Naive thymus-derived CD8-positive, alpha-beta T cell (primary cell): ENCODE measurements at regions not wholly inside any gene's neighbourhood (a gene's known extent, or its start where the extent isn't known, plus 50 kb on each side); places are given as distances from the start of the nearest gene placed in this dataset.

ENCODE experiments used
- ATAC-seq, 2 donors: fragments of 150-1000 bp; cut with Tn5 transposase in 1 of 2; sonication (Bioruptor Pico), chemical (Tn5 transposase) in 1 of 2; 1 replicate in 1 of 2; 2 replicates in 1 of 2; pipeline ENCODE4 v1.10.0; 2021; ENCODE audit warnings: mild to moderate bottlenecking in 2 of 2, moderate library complexity in 2 of 2
- POLR2A ChIA-PET: fragments of 350-600 bp; sonication (Branson Sonifier 250); formaldehyde crosslinking; loops from one replicate; lab custom pipeline; 2021; ENCODE audit warnings: antibody characterized with exemption; lab: Charles Lee
- DNase-seq, 10 donors: peaks; one replicate each; pipeline versions ENCODE4 v3.0.0 to v3.0.0-alpha.2; 2020 to 2022
- H3K27ac Mint-ChIP-seq, 10 donors: one replicate each; pipeline ENCODE4 v1.8.0; 2020 to 2022; ENCODE audit warnings: mild to moderate bottlenecking in 10 of 10, mixed read lengths in 10 of 10, moderate library complexity in 4 of 10, inconsistent platforms in 1 of 10
- H3K27me3 Mint-ChIP-seq, 5 donors: one replicate each; pipeline ENCODE4 v1.8.0; 2021 to 2022; ENCODE audit warnings: mixed read lengths in 5 of 5
- H3K36me3 Mint-ChIP-seq, 3 donors: one replicate each; pipeline ENCODE4 v1.8.0; 2020 to 2022; ENCODE audit warnings: mixed read lengths in 3 of 3, mild to moderate bottlenecking in 2 of 3, inconsistent platforms in 1 of 3
- H3K4me1 Mint-ChIP-seq, 4 donors: one replicate each; pipeline ENCODE4 v1.8.0; 2021 to 2022; ENCODE audit warnings: mixed read lengths in 4 of 4
- H3K4me3 Mint-ChIP-seq, 10 donors: one replicate each; pipeline ENCODE4 v1.8.0; 2020 to 2022; ENCODE audit warnings: mild to moderate bottlenecking in 10 of 10, mixed read lengths in 10 of 10, moderate library complexity in 6 of 10, inconsistent platforms in 1 of 10
- H3K9me3 Mint-ChIP-seq, 9 donors: one replicate each; pipeline ENCODE4 v1.8.0; 2020 to 2022; ENCODE audit warnings: mixed read lengths in 9 of 9, mild to moderate bottlenecking in 3 of 9, inconsistent platforms in 1 of 9, moderate library complexity in 1 of 9

GRCh38 chr4:130646886-130647285 is 1550.9 kb downstream of the C4orf33 start:
- Mint-ChIP-seq H3K27me3 (no peaks in the 10 kb centered on the region), H3K9me3 (peaks cover 0 to 19% (median 5%) of the 10 kb centered on the region in 9 donors), H3K27ac (no peak overlapping the region), H3K4me3 (no peak overlapping the region), H3K4me1 (no peaks in the 10 kb centered on the region), H3K36me3 (no peaks in the 10 kb centered on the region)
- POLR2A ChIA-PET, result no interaction called here
- no peak for ATAC-seq
- no peak for DNase-seq

- H3K9me3 Mint-ChIP-seq, result peaks cover 2 to 36% (median 12%) of the 10 kb centered on the region in 9 donors
- DNase-seq, result no peak
- POLR2A ChIA-PET, result no interaction called here
- no peak overlapping the region for H3K4me3 Mint-ChIP-seq
- H3K27ac Mint-ChIP-seq, result no peak overlapping the region
- H3K36me3 Mint-ChIP-seq, result no peaks in the 10 kb centered on the region
- H3K4me1 Mint-ChIP-seq, result no peaks in the 10 kb centered on the region
- ATAC-seq, result no peak
- H3K27me3 Mint-ChIP-seq, result no peaks in the 10 kb centered on the region
These were observed 1552.6 kb downstream of the C4orf33 start for GRCh38 chr4:130648570-130648969.

- Mint-ChIP-seq H3K4me3 (no peak overlapping the region), H3K4me1 (no peaks in the 10 kb centered on the region), H3K27ac (no peak overlapping the region), H3K36me3 (no peaks in the 10 kb centered on the region), H3K27me3 (no peaks in the 10 kb centered on the region), H3K9me3 (peaks cover 5 to 57% (median 17%) of the 10 kb centered on the region in 9 donors)
- ATAC-seq (no peak), DNase-seq (no peak)
- POLR2A ChIA-PET, result no interaction called here
These were observed 1557.9 kb downstream of the C4orf33 start for GRCh38 chr4:130653842-130654241.

DNA sequence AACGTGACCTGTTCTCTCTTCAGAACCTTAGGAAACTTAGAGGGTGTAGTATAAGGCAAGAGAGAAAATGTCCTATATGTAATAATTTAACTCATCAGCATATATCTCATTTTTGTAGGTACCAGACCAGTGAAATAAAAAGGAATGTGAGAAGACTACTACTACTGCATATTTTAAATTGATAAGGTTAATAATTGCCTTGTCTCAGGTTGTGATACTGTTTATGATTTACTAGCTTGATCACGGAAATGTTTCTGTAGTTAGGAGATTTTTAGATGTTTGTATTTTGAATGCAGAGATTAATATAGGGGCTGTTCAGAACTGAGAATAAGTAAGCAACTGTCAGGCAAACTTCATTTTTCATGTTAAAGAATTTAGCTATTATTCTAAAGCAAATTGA is 1563.4 kb downstream of the C4orf33 start:
- Mint-ChIP-seq H3K9me3 (peaks cover 1 to 28% (median 8%) of the 10 kb centered on the region in 9 donors), H3K4me1 (no peaks in the 10 kb centered on the region), H3K4me3 (no peak overlapping the region), H3K36me3 (no peaks in the 10 kb centered on the region), H3K27me3 (no peaks in the 10 kb centered on the region), H3K27ac (no peak overlapping the region)
- no peak for DNase-seq
- POLR2A ChIA-PET, result no interaction called here
- ATAC-seq, result no peak

- H3K4me1 Mint-ChIP-seq, result no peaks in the 10 kb centered on the region
- no peaks in the 10 kb centered on the region for H3K27me3 Mint-ChIP-seq
- DNase-seq (no peak), ATAC-seq (no peak)
- POLR2A ChIA-PET, result no interaction called here
- peaks cover 0 to 19% (median 4%) of the 10 kb centered on the region in 9 donors for H3K9me3 Mint-ChIP-seq
- H3K27ac Mint-ChIP-seq, result no peak overlapping the region
- no peak overlapping the region for H3K4me3 Mint-ChIP-seq
- no peaks in the 10 kb centered on the region for H3K36me3 Mint-ChIP-seq
These were observed 1572.9 kb downstream of the C4orf33 start for GRCh38 chr4:130668859-130669258.

DNA sequence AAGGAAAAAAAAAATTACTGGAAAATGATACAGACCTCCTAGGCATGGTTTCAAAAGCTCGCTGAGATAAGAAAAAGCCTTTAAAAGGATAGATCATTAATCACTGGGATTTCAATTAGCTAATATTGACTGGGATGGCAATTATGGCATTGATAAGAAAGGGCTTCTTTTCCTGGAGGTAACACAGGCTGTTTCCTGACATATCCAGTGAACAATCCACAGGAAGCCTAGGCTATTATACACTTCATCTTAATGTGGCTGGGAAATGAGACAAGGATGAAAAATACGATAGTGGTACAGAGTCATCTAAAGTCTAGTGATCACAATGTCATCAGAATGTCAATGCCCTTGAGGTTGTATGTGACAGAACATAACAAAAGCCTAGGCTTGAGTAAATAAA is 1579.3 kb downstream of the C4orf33 start:
- H3K27me3 Mint-ChIP-seq, result no peaks in the 10 kb centered on the region
- H3K9me3 Mint-ChIP-seq, result peaks cover 0 to 9% (median 0%) of the 10 kb centered on the region in 9 donors
- H3K4me1 Mint-ChIP-seq, result no peaks in the 10 kb centered on the region
- no peaks in the 10 kb centered on the region for H3K36me3 Mint-ChIP-seq
- DNase-seq, result no peak
- no peak overlapping the region for H3K27ac Mint-ChIP-seq
- no peak for ATAC-seq
- H3K4me3 Mint-ChIP-seq, result no peak overlapping the region
- POLR2A ChIA-PET, result no interaction called here

GRCh38 chr4:130689181-130689580 is 1593.2 kb downstream of the C4orf33 start:
- H3K4me3 Mint-ChIP-seq, result no peak overlapping the region
- no peak for ATAC-seq
- peaks cover 0 to 7% (median 2%) of the 10 kb centered on the region in 9 donors for H3K9me3 Mint-ChIP-seq
- no peak for DNase-seq
- no peaks in the 10 kb centered on the region for H3K36me3 Mint-ChIP-seq
- H3K4me1 Mint-ChIP-seq, result no peaks in the 10 kb centered on the region
- H3K27me3 Mint-ChIP-seq, result no peaks in the 10 kb centered on the region
- POLR2A ChIA-PET, result no interaction called here
- H3K27ac Mint-ChIP-seq, result no peak overlapping the region

DNA sequence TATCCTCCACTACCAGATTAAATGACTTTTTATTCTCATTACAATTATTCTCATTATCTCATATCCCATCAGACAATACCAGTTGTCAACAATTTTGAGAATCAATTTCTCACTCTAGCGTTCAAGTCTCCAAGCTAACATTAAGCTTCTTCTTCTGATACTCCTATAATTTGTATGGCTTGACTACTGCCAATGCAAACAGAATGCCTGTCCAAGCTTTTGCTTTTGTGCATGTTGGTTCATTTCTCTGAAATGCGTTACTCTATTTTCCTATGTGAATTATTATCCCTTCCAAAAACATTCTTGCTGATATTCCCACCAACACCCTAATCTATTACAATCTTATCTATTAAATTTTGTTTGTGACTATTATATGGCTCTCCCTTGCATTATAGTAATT is 1602.3 kb downstream of the C4orf33 start:
- Mint-ChIP-seq H3K36me3 (no peaks in the 10 kb centered on the region), H3K4me3 (no peak overlapping the region), H3K27me3 (no peaks in the 10 kb centered on the region), H3K27ac (no peak overlapping the region), H3K9me3 (peaks cover 0 to 18% (median 4%) of the 10 kb centered on the region in 9 donors), H3K4me1 (no peaks in the 10 kb centered on the region)
- DNase-seq, result no peak
- POLR2A ChIA-PET, result no interaction called here
- no peak for ATAC-seq

- no peaks in the 10 kb centered on the region for H3K27me3 Mint-ChIP-seq
- no peaks in the 10 kb centered on the region for H3K4me1 Mint-ChIP-seq
- POLR2A ChIA-PET, result no interaction called here
- H3K36me3 Mint-ChIP-seq, result no peaks in the 10 kb centered on the region
- no peak for ATAC-seq
- no peak overlapping the region for H3K27ac Mint-ChIP-seq
- DNase-seq, result no peak
- peaks cover 0 to 18% (median 4%) of the 10 kb centered on the region in 9 donors for H3K9me3 Mint-ChIP-seq
- H3K4me3 Mint-ChIP-seq, result no peak overlapping the region
These were observed 1603.1 kb downstream of the C4orf33 start for GRCh38 chr4:130699004-130699403.

GRCh38 chr4:130703211-130703935 is 1607.4 kb downstream of the C4orf33 start:
- Mint-ChIP-seq H3K4me3 (no peak overlapping the region), H3K4me1 (no peaks in the 10 kb centered on the region), H3K27me3 (peaks cover 0 to 5% (median 0%) of the 10 kb centered on the region in 5 donors), H3K36me3 (no peaks in the 10 kb centered on the region), H3K27ac (no peak overlapping the region), H3K9me3 (peaks cover 0 to 17% (median 5%) of the 10 kb centered on the region in 9 donors)
- DNase-seq, result no peak
- POLR2A ChIA-PET, result no interaction called here
- ATAC-seq, result no peak

GRCh38 chr4:130705023-130705422 is 1609.1 kb downstream of the C4orf33 start:
- Mint-ChIP-seq H3K27ac (no peak overlapping the region), H3K4me3 (no peak overlapping the region), H3K9me3 (peaks cover 0 to 10% (median 5%) of the 10 kb centered on the region in 9 donors), H3K4me1 (no peaks in the 10 kb centered on the region), H3K36me3 (no peaks in the 10 kb centered on the region), H3K27me3 (peaks cover 0 to 5% (median 0%) of the 10 kb centered on the region in 5 donors)
- DNase-seq, result no peak
- no peak for ATAC-seq
- POLR2A ChIA-PET, result no interaction called here

DNA sequence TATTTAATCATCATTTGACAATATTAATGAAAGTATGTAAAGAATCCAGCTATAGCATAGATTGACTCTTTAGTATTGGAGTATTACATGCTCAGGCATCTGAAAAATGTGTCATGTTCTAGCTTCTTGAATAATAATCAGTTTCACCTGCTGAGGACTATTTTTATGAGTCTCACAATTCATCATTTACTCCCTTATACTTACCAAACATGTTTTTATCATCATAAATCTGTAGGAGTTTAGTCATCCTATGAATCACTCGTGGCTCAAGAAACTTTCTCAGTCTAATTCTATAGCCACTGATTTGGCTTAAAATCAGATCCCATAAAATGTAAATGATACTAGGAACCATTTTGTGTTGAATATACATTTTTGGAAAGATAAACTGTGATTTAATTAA is 1616.1 kb downstream of the C4orf33 start:
- peaks cover 0 to 22% (median 5%) of the 10 kb centered on the region in 9 donors for H3K9me3 Mint-ChIP-seq
- H3K27me3 Mint-ChIP-seq, result peaks cover 0 to 5% (median 0%) of the 10 kb centered on the region in 5 donors
- ATAC-seq (no peak), DNase-seq (no peak)
- no peak overlapping the region for H3K27ac Mint-ChIP-seq
- POLR2A ChIA-PET, result no interaction called here
- H3K36me3 Mint-ChIP-seq, result no peaks in the 10 kb centered on the region
- H3K4me3 Mint-ChIP-seq, result no peak overlapping the region
- H3K4me1 Mint-ChIP-seq, result no peaks in the 10 kb centered on the region

- no peak for DNase-seq
- Mint-ChIP-seq H3K27me3 (no peaks in the 10 kb centered on the region), H3K4me3 (no peak overlapping the region), H3K4me1 (no peaks in the 10 kb centered on the region), H3K36me3 (no peaks in the 10 kb centered on the region), H3K27ac (no peak overlapping the region), H3K9me3 (peaks cover 0 to 13% (median 2%) of the 10 kb centered on the region in 9 donors)
- POLR2A ChIA-PET, result no interaction called here
- ATAC-seq, result no peak
These were observed 1618.1 kb downstream of the C4orf33 start for GRCh38 chr4:130714006-130714405.

- POLR2A ChIA-PET, result no interaction called here
- DNase-seq, result no peak
These were observed 1626.4 kb downstream of the C4orf33 start for GRCh38 chr4:130722361-130722760.

More at GRCh38 chr4:130722361-130722760, 1626.4 kb downstream of the C4orf33 start:
- Mint-ChIP-seq H3K4me1 (no peaks in the 10 kb centered on the region), H3K9me3 (peaks cover 0 to 3% (median 0%) of the 10 kb centered on the region in 9 donors), H3K36me3 (no peaks in the 10 kb centered on the region), H3K27ac (no peak overlapping the region), H3K4me3 (no peak overlapping the region), H3K27me3 (no peaks in the 10 kb centered on the region)
- ATAC-seq, result no peak
